ENCODE measurements at regions not wholly inside any gene's neighbourhood (a gene's known extent, or its start where the extent isn't known, plus 50 kb on each side); places are given as distances from the start of the nearest gene placed in this dataset.

GRCh38 chr5:142461028-142461590 is 136.3 kb upstream of the SPRY4 start:
- Histone ChIP-seq H3K4me3 (ENCODE audit: severe bottlenecking) (no peak overlapping the region), H3K27ac (ENCODE audit: poor library complexity, severe bottlenecking) (no peak overlapping the region), H3K9me3 (ENCODE audit: severe bottlenecking) (no peaks in the 10 kb centered on the region), H3K36me3 (ENCODE audit: low read depth) (no peaks in the 10 kb centered on the region), H3K27me3 (ENCODE audit: insufficient read depth, poor library complexity, severe bottlenecking) (no peaks in the 10 kb centered on the region), H3K4me1 (ENCODE audit: insufficient read depth, poor library complexity, severe bottlenecking) (no peaks in the 10 kb centered on the region)
- DNase-seq (ENCODE audit: low spot score) = no peak
- no peak for ATAC-seq (ENCODE audit: low read depth)
- TF ChIP-seq, protein P1, sequence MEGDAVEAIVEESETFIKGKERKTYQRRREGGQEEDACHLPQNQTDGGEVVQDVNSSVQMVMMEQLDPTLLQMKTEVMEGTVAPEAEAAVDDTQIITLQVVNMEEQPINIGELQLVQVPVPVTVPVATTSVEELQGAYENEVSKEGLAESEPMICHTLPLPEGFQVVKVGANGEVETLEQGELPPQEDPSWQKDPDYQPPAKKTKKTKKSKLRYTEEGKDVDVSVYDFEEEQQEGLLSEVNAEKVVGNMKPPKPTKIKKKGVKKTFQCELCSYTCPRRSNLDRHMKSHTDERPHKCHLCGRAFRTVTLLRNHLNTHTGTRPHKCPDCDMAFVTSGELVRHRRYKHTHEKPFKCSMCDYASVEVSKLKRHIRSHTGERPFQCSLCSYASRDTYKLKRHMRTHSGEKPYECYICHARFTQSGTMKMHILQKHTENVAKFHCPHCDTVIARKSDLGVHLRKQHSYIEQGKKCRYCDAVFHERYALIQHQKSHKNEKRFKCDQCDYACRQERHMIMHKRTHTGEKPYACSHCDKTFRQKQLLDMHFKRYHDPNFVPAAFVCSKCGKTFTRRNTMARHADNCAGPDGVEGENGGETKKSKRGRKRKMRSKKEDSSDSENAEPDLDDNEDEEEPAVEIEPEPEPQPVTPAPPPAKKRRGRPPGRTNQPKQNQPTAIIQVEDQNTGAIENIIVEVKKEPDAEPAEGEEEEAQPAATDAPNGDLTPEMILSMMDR (IDR thresholded peaks at IDR 0.05; ENCODE audit: poor library complexity, severe bottlenecking) = no peak

DNA sequence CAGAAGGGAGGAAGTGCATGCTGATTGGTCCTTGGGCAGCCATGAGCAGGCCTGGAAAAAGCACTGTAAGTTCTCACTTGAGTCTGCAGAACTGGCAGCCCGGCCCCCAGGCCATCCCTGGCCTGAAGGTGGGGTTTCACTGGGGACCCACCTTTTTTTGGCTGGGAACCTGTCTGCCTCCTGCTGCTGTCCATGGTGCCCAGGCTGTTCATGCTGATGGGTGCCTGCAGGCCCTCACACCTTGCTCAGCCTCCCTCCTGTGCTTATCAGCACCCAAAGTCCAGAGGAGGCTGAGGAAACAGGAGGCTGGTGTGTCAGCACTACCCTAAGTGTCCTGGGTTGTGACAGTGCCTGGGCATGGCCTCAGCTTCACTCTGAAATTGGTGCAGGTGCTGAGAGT is 134.4 kb upstream of the SPRY4 start:
- DNase-seq (ENCODE audit: low spot score) (no peak), ATAC-seq (ENCODE audit: low read depth) (no peak)
- TF ChIP-seq, protein P1 (IDR thresholded peaks at IDR 0.05; ENCODE audit: poor library complexity, severe bottlenecking) = no peak
- H3K9me3 ChIP-seq (ENCODE audit: severe bottlenecking) = no peaks in the 10 kb centered on the region
- H3K27ac ChIP-seq (ENCODE audit: poor library complexity, severe bottlenecking) = no peak overlapping the region
- H3K4me1 ChIP-seq (ENCODE audit: insufficient read depth, poor library complexity, severe bottlenecking) = no peaks in the 10 kb centered on the region
- no peaks in the 10 kb centered on the region for H3K36me3 ChIP-seq (ENCODE audit: low read depth)
- H3K27me3 ChIP-seq (ENCODE audit: insufficient read depth, poor library complexity, severe bottlenecking) = no peaks in the 10 kb centered on the region
- no peak overlapping the region for H3K4me3 ChIP-seq (ENCODE audit: severe bottlenecking)

- TF ChIP-seq, protein P1 (IDR thresholded peaks at IDR 0.05; ENCODE audit: poor library complexity, severe bottlenecking) = no peak
- no peaks in the 10 kb centered on the region for H3K9me3 ChIP-seq (ENCODE audit: severe bottlenecking)
- ATAC-seq (ENCODE audit: low read depth) (no peak), DNase-seq (ENCODE audit: low spot score) (no peak)
- no peak overlapping the region for H3K27ac ChIP-seq (ENCODE audit: poor library complexity, severe bottlenecking)
- H3K27me3 ChIP-seq (ENCODE audit: insufficient read depth, poor library complexity, severe bottlenecking) = no peaks in the 10 kb centered on the region
- no peaks in the 10 kb centered on the region for H3K4me1 ChIP-seq (ENCODE audit: insufficient read depth, poor library complexity, severe bottlenecking)
- H3K36me3 ChIP-seq (ENCODE audit: low read depth) = no peaks in the 10 kb centered on the region
- H3K4me3 ChIP-seq (ENCODE audit: severe bottlenecking) = no peak overlapping the region
Measured at GRCh38 chr5:142455856-142456255, 131.0 kb upstream of the SPRY4 start.

- ATAC-seq (ENCODE audit: low read depth) = no peak
- TF ChIP-seq, protein P1 (IDR thresholded peaks at IDR 0.05; ENCODE audit: poor library complexity, severe bottlenecking) = no peak
- DNase-seq (ENCODE audit: low spot score) = no peak
- Histone ChIP-seq H3K27me3 (ENCODE audit: insufficient read depth, poor library complexity, severe bottlenecking) (no peaks in the 10 kb centered on the region), H3K9me3 (ENCODE audit: severe bottlenecking) (no peaks in the 10 kb centered on the region), H3K4me3 (ENCODE audit: severe bottlenecking) (no peak overlapping the region), H3K27ac (ENCODE audit: poor library complexity, severe bottlenecking) (no peak overlapping the region), H3K4me1 (ENCODE audit: insufficient read depth, poor library complexity, severe bottlenecking) (no peaks in the 10 kb centered on the region), H3K36me3 (ENCODE audit: low read depth) (no peaks in the 10 kb centered on the region)
Measured at GRCh38 chr5:142453932-142454331, 129.1 kb upstream of the SPRY4 start.

DNA sequence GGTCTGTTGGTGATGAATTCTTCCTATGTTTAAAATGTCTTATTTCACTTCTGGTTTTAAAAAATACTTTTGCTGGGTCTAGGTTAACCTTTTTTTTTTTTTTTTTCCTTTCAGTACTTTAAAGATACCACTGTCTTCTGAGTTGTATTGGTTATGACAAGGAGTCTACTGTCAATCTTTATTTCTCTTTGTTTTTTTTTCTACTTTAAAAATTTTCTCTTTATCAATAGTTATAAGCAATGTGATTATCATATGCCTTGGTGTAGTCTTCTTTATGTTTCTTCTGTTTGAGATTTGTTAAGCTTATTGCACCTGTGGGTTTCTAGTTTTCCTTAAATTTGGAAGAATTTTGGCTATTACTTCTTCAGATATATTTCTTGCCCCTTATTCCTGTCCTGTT is 125.6 kb upstream of the SPRY4 start:
- Histone ChIP-seq H3K27me3 (ENCODE audit: insufficient read depth, poor library complexity, severe bottlenecking) (no peaks in the 10 kb centered on the region), H3K9me3 (ENCODE audit: severe bottlenecking) (no peaks in the 10 kb centered on the region), H3K4me3 (ENCODE audit: severe bottlenecking) (no peak overlapping the region), H3K4me1 (ENCODE audit: insufficient read depth, poor library complexity, severe bottlenecking) (peaks cover 13% of the 10 kb centered on the region), H3K36me3 (ENCODE audit: low read depth) (no peaks in the 10 kb centered on the region), H3K27ac (ENCODE audit: poor library complexity, severe bottlenecking) (no peak overlapping the region)
- TF ChIP-seq, protein P1 (IDR thresholded peaks at IDR 0.05; ENCODE audit: poor library complexity, severe bottlenecking) = no peak
- DNase-seq (ENCODE audit: low spot score) = no peak
- no peak for ATAC-seq (ENCODE audit: low read depth)
